ENCODE measurements at regions not wholly inside any gene's neighbourhood (a gene's known extent, or its start where the extent isn't known, plus 50 kb on each side); places are given as distances from the start of the nearest gene placed in this dataset.
A peak's percentile ranks its signal among the peaks of the same experiment; 100 is the strongest.

DNA sequence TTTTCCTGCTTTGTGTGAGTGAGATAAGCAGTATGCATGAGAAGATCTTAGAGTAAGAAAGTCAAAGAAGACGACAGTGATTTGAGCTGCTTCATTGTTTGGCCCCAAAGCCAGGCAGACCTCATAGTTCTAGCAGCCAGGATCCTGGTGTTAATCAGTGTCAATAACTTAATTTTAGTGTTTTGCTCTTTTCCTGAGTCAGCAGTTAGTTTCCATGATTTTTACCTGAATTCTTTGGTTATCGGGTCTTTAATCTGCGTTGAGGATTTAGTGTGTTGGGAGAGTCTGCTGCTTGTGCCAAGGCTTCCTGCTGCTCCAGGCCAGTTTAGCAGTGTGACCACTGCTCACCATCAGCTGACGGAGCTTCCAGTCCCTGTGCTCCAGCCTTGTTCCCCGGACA, 241.6 kb upstream of the SOX5 start:
- ChIA-PET CTCF (no interaction called here), POLR2A (no interaction called here)
- WGBS (ENCODE audit: missing lambda C conversion rate), result 29% methylated on average over 5 of the region's 5 CpGs
- no peak for TF ChIP-seq PHF8 (IDR thresholded peaks at IDR 0.05; ENCODE audit: borderline replicate concordance, low read depth)
- peak; percentile 71 for TF ChIP-seq MAFK (IDR thresholded peaks at IDR 0.05; ENCODE audit: partially characterized antibody)
- DNase-seq (ENCODE audit: low read depth in 1 of 2, low spot score in 1 of 2) (no peak), FAIRE-seq (no peak), ATAC-seq (no peak)
- no peak overlapping the region for H3K4me3 ChIP-seq
- H3K4me1 ChIP-seq, result no peaks in the 10 kb centered on the region
- no peak overlapping the region for H3K4me2 ChIP-seq
- no peaks in the 10 kb centered on the region for H3K9me3 ChIP-seq
- H3K27ac ChIP-seq, result no peak overlapping the region

DNA sequence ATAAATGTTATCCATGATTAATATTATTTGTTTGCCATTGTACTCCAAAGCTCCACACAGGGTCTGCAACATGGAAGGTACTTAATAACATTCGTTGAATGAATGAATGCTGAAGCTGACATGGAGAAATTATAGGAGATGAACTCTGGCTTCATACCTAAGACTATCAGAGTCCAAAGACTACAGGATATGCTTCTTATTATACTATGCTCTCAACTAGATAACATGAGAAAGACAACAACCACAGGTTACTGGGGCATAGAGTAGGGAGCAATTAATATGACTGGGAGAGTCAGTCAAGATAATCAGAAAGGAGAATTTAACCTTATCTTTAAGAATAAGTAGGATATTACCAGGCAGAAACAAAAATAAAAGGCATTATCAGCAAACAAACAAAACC, 236.3 kb upstream of the SOX5 start:
- ChIA-PET POLR2A (no interaction called here), CTCF (no interaction called here)
- WGBS (ENCODE audit: missing lambda C conversion rate), result 0% methylated on average over 1 of the region's 1 CpG
- FAIRE-seq, result no peak
- TF ChIP-seq ZSCAN20 (CRISPR knock-in tag; IDR thresholded peaks at IDR 0.05), result no peak
- TF ChIP-seq, protein P1, sequence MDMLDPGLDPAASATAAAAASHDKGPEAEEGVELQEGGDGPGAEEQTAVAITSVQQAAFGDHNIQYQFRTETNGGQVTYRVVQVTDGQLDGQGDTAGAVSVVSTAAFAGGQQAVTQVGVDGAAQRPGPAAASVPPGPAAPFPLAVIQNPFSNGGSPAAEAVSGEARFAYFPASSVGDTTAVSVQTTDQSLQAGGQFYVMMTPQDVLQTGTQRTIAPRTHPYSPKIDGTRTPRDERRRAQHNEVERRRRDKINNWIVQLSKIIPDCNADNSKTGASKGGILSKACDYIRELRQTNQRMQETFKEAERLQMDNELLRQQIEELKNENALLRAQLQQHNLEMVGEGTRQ (IDR thresholded peaks at IDR 0.05), result no peak
- no peak for TF ChIP-seq KDM1A (IDR thresholded peaks at IDR 0.05; ENCODE audit: low read depth)
- TF ChIP-seq ZC3H11A (IDR thresholded peaks at IDR 0.05), result no peak
- TF ChIP-seq, protein P2, sequence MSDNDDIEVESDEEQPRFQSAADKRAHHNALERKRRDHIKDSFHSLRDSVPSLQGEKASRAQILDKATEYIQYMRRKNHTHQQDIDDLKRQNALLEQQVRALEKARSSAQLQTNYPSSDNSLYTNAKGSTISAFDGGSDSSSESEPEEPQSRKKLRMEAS (IDR thresholded peaks at IDR 0.05), result no peak
- TF ChIP-seq CBX8 (IDR thresholded peaks at IDR 0.05), result no peak
- TF ChIP-seq HOXB13 (CRISPR knock-in tag; IDR thresholded peaks at IDR 0.05; ENCODE audit: low read depth), result no peak
- TF ChIP-seq POLR2AphosphoS2 (conservative IDR thresholded peaks at IDR 0.05; ENCODE audit: low read length), result no peak
- TF ChIP-seq HOXA7 (CRISPR knock-in tag; IDR thresholded peaks at IDR 0.05), result no peak
- no peak for TF ChIP-seq BHLHE40 (IDR thresholded peaks at IDR 0.05; ENCODE audit: low read depth, low read length)
- no peak for TF ChIP-seq MYC (IDR thresholded peaks at IDR 0.05; ENCODE audit: borderline replicate concordance, low read length)
- TF ChIP-seq, protein P3, sequence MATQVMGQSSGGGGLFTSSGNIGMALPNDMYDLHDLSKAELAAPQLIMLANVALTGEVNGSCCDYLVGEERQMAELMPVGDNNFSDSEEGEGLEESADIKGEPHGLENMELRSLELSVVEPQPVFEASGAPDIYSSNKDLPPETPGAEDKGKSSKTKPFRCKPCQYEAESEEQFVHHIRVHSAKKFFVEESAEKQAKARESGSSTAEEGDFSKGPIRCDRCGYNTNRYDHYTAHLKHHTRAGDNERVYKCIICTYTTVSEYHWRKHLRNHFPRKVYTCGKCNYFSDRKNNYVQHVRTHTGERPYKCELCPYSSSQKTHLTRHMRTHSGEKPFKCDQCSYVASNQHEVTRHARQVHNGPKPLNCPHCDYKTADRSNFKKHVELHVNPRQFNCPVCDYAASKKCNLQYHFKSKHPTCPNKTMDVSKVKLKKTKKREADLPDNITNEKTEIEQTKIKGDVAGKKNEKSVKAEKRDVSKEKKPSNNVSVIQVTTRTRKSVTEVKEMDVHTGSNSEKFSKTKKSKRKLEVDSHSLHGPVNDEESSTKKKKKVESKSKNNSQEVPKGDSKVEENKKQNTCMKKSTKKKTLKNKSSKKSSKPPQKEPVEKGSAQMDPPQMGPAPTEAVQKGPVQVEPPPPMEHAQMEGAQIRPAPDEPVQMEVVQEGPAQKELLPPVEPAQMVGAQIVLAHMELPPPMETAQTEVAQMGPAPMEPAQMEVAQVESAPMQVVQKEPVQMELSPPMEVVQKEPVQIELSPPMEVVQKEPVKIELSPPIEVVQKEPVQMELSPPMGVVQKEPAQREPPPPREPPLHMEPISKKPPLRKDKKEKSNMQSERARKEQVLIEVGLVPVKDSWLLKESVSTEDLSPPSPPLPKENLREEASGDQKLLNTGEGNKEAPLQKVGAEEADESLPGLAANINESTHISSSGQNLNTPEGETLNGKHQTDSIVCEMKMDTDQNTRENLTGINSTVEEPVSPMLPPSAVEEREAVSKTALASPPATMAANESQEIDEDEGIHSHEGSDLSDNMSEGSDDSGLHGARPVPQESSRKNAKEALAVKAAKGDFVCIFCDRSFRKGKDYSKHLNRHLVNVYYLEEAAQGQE (IDR thresholded peaks at IDR 0.05), result no peak
- no peak for TF ChIP-seq PHF8 (IDR thresholded peaks at IDR 0.05; ENCODE audit: borderline replicate concordance, low read depth)
- DNase-seq (ENCODE audit: low read depth in 1 of 2, low spot score in 1 of 2), result no peak
- no peak overlapping the region for H3K27ac ChIP-seq
- H3K9me3 ChIP-seq, result no peaks in the 10 kb centered on the region
- H3K4me1 ChIP-seq, result no peaks in the 10 kb centered on the region
- H3K4me3 ChIP-seq, result no peak overlapping the region
- ATAC-seq, result no peak
- H3K4me2 ChIP-seq, result no peak overlapping the region

DNA sequence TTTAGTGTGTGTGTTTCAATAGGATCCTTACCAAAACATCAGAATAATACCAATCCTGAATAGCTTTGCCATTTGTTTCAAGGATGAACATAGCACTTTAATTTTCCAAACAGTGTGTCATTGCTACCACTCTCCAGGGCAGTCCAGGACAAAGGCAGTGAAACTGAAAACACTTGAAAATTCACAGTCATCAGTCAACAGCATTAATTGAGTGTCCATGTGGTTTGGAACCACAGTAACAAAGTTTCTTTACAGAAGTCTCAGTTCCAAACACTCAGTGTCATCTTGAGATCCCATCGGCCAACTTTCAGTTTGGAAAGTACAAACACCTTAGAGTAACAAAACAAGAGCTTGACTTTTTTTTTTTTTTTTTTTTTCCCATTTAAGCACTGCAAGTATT, 228.4 kb upstream of the SOX5 start:
- ChIA-PET CTCF (no interaction called here), POLR2A (no interaction called here)
- TF ChIP-seq, protein P2 (IDR thresholded peaks at IDR 0.05), result no peak
- TF ChIP-seq RAD21 (conservative IDR thresholded peaks at IDR 0.05 in 1 of 2, IDR thresholded peaks at IDR 0.05 in 1 of 2) (no peak), ZNF302 (CRISPR knock-in tag; IDR thresholded peaks at IDR 0.05) (no peak), JUN (IDR thresholded peaks at IDR 0.05) (no peak), CHD4 (IDR thresholded peaks at IDR 0.05; ENCODE audit: borderline replicate concordance) (no peak), GATA3 (IDR thresholded peaks at IDR 0.05; ENCODE audit: borderline replicate concordance) (no peak), CHD2 (IDR thresholded peaks at IDR 0.05; ENCODE audit: low read length, partially characterized antibody) (no peak), HDAC2 (IDR thresholded peaks at IDR 0.05) (no peak), HOXB5 (CRISPR knock-in tag; IDR thresholded peaks at IDR 0.05) (no peak), POLR2A (IDR thresholded peaks at IDR 0.05; ENCODE audit: low read length) (no peak), HEYL (CRISPR knock-in tag; IDR thresholded peaks at IDR 0.05) (no peak), RCOR1 (IDR thresholded peaks at IDR 0.05; ENCODE audit: low read depth, low read length) (no peak), BHLHE40 (IDR thresholded peaks at IDR 0.05; ENCODE audit: low read depth, low read length) (no peak)
- TF ChIP-seq, protein P4, sequence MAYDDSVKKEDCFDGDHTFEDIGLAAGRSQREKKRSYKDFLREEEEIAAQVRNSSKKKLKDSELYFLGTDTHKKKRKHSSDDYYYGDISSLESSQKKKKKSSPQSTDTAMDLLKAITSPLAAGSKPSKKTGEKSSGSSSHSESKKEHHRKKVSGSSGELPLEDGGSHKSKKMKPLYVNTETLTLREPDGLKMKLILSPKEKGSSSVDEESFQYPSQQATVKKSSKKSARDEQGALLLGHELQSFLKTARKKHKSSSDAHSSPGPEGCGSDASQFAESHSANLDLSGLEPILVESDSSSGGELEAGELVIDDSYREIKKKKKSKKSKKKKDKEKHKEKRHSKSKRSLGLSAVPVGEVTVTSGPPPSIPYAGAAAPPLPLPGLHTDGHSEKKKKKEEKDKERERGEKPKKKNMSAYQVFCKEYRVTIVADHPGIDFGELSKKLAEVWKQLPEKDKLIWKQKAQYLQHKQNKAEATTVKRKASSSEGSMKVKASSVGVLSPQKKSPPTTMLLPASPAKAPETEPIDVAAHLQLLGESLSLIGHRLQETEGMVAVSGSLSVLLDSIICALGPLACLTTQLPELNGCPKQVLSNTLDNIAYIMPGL (CRISPR knock-in tag; IDR thresholded peaks at IDR 0.05; ENCODE audit: borderline replicate concordance), result no peak
- TF ChIP-seq, protein P5, sequence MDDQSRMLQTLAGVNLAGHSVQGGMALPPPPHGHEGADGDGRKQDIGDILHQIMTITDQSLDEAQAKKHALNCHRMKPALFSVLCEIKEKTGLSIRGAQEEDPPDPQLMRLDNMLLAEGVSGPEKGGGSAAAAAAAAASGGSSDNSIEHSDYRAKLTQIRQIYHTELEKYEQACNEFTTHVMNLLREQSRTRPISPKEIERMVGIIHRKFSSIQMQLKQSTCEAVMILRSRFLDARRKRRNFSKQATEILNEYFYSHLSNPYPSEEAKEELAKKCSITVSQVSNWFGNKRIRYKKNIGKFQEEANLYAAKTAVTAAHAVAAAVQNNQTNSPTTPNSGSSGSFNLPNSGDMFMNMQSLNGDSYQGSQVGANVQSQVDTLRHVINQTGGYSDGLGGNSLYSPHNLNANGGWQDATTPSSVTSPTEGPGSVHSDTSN (IDR thresholded peaks at IDR 0.05), result no peak
- DNase-seq (ENCODE audit: low read depth in 1 of 2, low spot score in 1 of 2) (no peak), ATAC-seq (no peak), FAIRE-seq (no peak)
- Histone ChIP-seq H3K4me1 (no peaks in the 10 kb centered on the region), H3K9me3 (no peaks in the 10 kb centered on the region), H3K4me2 (no peak overlapping the region), H3K4me3 (no peak overlapping the region), H3K27ac (no peak overlapping the region)
- WGBS (ENCODE audit: missing lambda C conversion rate), result 8% methylated on average over 1 of the region's 1 CpG
